Astrocyte of the spinal cord (primary cell): ENCODE measurements at regions not wholly inside any gene's neighbourhood (a gene's known extent, or its start where the extent isn't known, plus 50 kb on each side); places are given as distances from the start of the nearest gene placed in this dataset.

Experiments used
- DNase-seq: peaks from one replicate; pipeline ENCODE4 v3.0.0; 2011; ENCODE audit warnings: low read depth, low spot score
- H3K4me3 ChIP-seq: 2 replicates; pipeline ENCODE4 v1.5.1; 2011; ENCODE audit warnings: low read depth, mild to moderate bottlenecking, low read length, moderate library complexity
- in situ Hi-C: cut with HindIII; loops from 2 replicates; pipeline ENCODE4 v1.10.0; 2017; ENCODE audit warnings: low sequenced_read_pairs
- TF ChIP-seq, protein P1 (sequence below): IDR thresholded peaks from 2 replicates; pipeline ENCODE4 v1.5.1; 2012; ENCODE audit warnings: low read depth, mild to moderate bottlenecking, low read length, inconsistent platforms

DNA sequence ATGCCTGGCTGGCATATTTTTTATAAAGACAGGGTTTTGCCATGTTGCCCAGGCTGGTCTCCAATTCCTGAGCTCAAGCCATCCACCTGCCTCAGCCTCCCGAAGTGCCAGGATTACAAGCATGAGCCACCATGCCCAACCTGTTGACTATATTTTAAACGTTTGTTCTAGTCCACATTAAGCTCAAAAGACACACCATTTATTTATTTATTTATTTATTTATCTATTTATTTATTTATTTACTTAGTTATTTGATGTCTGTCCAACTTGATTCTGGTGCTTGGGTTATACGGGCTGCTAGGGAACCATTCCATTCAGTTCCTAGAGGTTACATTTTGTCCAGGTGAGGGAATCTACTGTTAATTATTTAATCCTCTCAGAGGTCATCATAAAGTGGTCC, 98.1 kb upstream of the ADGRL4 start:
- in situ Hi-C loops: no loop called here
- H3K4me3 ChIP-seq: no peak overlapping the region
- TF ChIP-seq, protein P1, sequence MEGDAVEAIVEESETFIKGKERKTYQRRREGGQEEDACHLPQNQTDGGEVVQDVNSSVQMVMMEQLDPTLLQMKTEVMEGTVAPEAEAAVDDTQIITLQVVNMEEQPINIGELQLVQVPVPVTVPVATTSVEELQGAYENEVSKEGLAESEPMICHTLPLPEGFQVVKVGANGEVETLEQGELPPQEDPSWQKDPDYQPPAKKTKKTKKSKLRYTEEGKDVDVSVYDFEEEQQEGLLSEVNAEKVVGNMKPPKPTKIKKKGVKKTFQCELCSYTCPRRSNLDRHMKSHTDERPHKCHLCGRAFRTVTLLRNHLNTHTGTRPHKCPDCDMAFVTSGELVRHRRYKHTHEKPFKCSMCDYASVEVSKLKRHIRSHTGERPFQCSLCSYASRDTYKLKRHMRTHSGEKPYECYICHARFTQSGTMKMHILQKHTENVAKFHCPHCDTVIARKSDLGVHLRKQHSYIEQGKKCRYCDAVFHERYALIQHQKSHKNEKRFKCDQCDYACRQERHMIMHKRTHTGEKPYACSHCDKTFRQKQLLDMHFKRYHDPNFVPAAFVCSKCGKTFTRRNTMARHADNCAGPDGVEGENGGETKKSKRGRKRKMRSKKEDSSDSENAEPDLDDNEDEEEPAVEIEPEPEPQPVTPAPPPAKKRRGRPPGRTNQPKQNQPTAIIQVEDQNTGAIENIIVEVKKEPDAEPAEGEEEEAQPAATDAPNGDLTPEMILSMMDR: no peak
- no peak for DNase-seq

DNA sequence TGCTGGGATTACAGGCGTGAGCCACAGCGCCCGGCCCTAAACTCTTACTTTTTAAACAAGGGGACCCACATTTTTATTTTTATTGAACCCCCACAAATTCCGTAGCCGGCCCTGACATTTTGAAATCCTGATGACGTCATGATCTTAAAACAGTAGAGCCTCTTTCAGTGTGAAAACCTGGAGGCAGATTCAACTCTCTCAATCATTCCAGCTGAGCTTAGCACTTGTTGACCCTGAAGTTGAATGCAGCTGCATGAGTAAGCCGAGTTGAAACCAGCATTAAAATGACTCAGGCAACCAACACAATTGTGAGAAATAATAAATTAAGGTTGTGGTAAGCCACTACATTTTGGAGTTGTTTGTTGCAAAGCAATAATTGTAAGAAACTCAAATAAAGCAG, 93.9 kb upstream of the ADGRL4 start:
- TF ChIP-seq, protein P1: no peak
- no peak overlapping the region for H3K4me3 ChIP-seq
- in situ Hi-C loops: no loop called here
- peak; percentile 89 for DNase-seq

DNA sequence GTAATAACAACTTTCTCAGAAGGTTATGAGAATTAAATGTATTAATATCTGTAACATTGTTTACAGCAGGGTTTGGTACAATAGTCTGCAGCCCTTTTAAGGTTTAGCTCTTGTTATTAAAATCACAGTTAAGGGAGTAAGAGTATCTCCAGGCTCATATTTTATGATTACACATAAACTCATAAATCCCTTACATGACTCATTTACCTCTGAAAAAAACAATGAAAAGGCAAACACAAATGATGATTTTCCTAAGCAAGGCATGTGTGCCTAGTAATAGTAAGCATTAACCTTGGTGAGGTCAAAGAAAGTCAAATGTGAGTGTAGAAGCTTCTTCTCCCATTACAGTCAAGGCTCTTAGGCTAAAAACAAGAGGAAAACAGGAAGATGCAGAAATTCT, 84.5 kb upstream of the ADGRL4 start:
- DNase-seq: no peak
- H3K4me3 ChIP-seq: no peak overlapping the region
- in situ Hi-C loops: no loop called here
- TF ChIP-seq, protein P1: no peak

DNA sequence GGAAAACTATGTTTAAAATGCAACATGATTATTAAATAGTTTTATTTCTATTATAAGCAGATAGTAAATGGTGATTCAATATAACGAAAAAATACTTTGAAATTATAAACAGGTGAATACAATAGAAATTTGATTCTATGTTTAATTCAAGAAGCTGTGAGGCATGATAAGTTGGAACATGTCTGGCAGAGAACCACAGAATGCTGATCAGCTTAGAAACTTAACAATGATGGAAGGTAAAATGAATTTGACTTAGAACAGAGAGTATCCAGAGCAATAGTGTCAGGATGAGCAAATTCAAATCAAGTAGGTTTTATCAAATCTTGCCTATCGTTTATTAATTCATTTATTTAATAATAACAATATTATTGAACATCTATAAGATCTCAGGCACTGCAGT, 83.4 kb upstream of the ADGRL4 start:
- TF ChIP-seq, protein P1: no peak
- in situ Hi-C loops: no loop called here
- no peak overlapping the region for H3K4me3 ChIP-seq
- no peak for DNase-seq

DNA sequence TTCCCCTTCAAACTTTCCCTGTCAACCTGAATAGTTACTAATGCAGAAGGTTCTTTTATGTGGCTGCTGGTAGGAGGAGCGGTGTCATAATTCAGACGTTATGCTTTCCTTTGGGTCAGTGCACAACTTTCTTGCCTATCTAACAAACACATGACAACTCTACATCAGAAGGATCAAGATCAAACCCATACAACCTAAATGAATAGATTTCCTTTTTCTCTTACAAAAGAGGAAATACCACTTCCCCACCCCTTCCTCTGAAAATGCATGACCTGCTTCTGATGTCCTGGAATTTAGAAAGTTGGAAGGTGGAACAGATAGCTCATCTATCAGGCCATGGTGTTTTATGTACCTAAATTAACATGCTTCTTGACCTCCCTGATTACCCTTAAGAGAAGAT, 75.7 kb upstream of the ADGRL4 start:
- TF ChIP-seq, protein P1: no peak
- in situ Hi-C loops: no loop called here
- no peak for DNase-seq
- no peak overlapping the region for H3K4me3 ChIP-seq

DNA sequence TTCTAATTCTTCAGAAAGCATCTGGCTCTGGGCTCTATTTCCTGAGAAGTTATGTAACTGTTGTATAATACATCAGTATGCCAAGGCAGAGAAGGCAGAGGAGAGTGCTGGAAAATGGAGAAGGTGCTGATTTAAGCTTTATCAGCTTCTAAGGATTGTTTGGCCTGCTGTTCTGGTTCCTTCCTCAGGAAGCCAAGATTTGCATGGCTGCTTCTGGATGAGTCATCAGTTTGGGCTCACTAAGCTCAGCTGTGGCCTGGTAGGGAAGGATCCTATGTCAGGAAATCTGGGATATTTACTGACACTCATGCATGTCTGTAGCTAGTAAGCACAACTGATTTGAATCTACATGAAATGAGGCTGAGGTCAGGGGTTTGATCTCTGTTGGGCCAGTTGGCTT, 73.2 kb upstream of the ADGRL4 start:
- no peak overlapping the region for H3K4me3 ChIP-seq
- DNase-seq: peak; percentile 89
- in situ Hi-C loops: no loop called here
- TF ChIP-seq, protein P1: no peak

DNA sequence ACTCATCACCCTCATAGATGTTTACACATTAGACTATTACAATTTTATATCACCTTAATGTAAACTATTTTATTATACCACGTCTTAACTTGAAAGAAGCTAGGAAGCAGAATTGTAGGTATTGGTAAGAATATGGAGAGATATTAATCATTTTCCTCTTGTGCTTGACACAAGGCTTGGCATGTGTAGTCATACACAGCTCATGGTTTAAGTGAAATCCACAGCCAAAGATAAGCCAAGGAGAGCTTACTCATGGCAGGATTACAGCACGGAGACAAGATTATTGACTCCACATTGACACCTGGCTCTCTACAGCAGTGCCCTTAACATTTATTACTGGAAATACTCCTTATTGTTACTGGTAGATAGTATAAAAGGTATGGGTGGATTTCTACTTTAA, 68.4 kb upstream of the ADGRL4 start:
- in situ Hi-C loops: no loop called here
- no peak overlapping the region for H3K4me3 ChIP-seq
- TF ChIP-seq, protein P1: no peak
- no peak for DNase-seq
